Activated T-helper 17 cell treated with anti-CD3 and anti-CD28 coated beads, Interleukin-2, amount 50 U/mL, for 72 hours (primary cell): ENCODE measurements at regions not wholly inside any gene's neighbourhood (a gene's known extent, or its start where the extent isn't known, plus 50 kb on each side); places are given as distances from the start of the nearest gene placed in this dataset.

ENCODE experiments used
- ATAC-seq: fragments of 150-1000 bp; cut with Tn5 transposase; replicated peaks from 2 replicates; pipeline ENCODE4 v1.10.0; 2021; ENCODE audit warnings: mild to moderate bottlenecking, moderate library complexity
- H3K27ac Mint-ChIP-seq: one replicate; pipeline ENCODE4 v1.8.0; 2022; ENCODE audit warnings: mixed read lengths
- H3K27me3 Mint-ChIP-seq: one replicate; pipeline ENCODE4 v1.8.0; 2022; ENCODE audit warnings: mixed read lengths
- H3K36me3 Mint-ChIP-seq: one replicate; pipeline ENCODE4 v1.8.0; 2022; ENCODE audit warnings: low read depth, mild to moderate bottlenecking, mixed read lengths
- H3K4me1 Mint-ChIP-seq: one replicate; pipeline ENCODE4 v1.8.0; 2022; ENCODE audit warnings: mixed read lengths
- H3K4me3 Mint-ChIP-seq: one replicate; pipeline ENCODE4 v1.8.0; 2022; ENCODE audit warnings: mild to moderate bottlenecking, mixed read lengths
- H3K9me3 Mint-ChIP-seq: one replicate; pipeline ENCODE4 v1.8.0; 2022; ENCODE audit warnings: mixed read lengths

- H3K4me1 Mint-ChIP-seq: no peaks in the 10 kb centered on the region
- no peak for ATAC-seq
- H3K9me3 Mint-ChIP-seq: peaks cover 5% of the 10 kb centered on the region
- H3K27ac Mint-ChIP-seq: no peak overlapping the region
- no peaks in the 10 kb centered on the region for H3K36me3 Mint-ChIP-seq
- no peak overlapping the region for H3K4me3 Mint-ChIP-seq
- peaks cover 18% of the 10 kb centered on the region for H3K27me3 Mint-ChIP-seq
These were observed 79.4 kb upstream of the VSTM2B start for GRCh38 chr19:29446361-29446760.

- peaks cover 5% of the 10 kb centered on the region for H3K9me3 Mint-ChIP-seq
- H3K4me3 Mint-ChIP-seq: no peak overlapping the region
- H3K36me3 Mint-ChIP-seq: no peaks in the 10 kb centered on the region
- no peaks in the 10 kb centered on the region for H3K4me1 Mint-ChIP-seq
- H3K27ac Mint-ChIP-seq: no peak overlapping the region
- H3K27me3 Mint-ChIP-seq: peaks cover 22% of the 10 kb centered on the region
- ATAC-seq: no peak
These were observed 77.7 kb upstream of the VSTM2B start for GRCh38 chr19:29448046-29448445.

GRCh38 chr19:29449371-29449770, 76.4 kb upstream of the VSTM2B start:
- Mint-ChIP-seq H3K27ac (no peak overlapping the region), H3K9me3 (peaks cover 4% of the 10 kb centered on the region), H3K4me1 (no peaks in the 10 kb centered on the region), H3K36me3 (no peaks in the 10 kb centered on the region), H3K4me3 (no peak overlapping the region), H3K27me3 (peaks cover 28% of the 10 kb centered on the region)
- ATAC-seq: no peak

- no peaks in the 10 kb centered on the region for H3K36me3 Mint-ChIP-seq
These were observed 75.5 kb upstream of the VSTM2B start for GRCh38 chr19:29450306-29450705.

GRCh38 chr19:29450812-29451211, 75.0 kb upstream of the VSTM2B start:
- H3K36me3 Mint-ChIP-seq: no peaks in the 10 kb centered on the region
- no peak overlapping the region for H3K4me3 Mint-ChIP-seq
- ATAC-seq: no peak
- H3K4me1 Mint-ChIP-seq: no peaks in the 10 kb centered on the region
- peaks cover 27% of the 10 kb centered on the region for H3K27me3 Mint-ChIP-seq
- no peaks in the 10 kb centered on the region for H3K9me3 Mint-ChIP-seq
- no peak overlapping the region for H3K27ac Mint-ChIP-seq

More at GRCh38 chr19:29450306-29450705, 75.5 kb upstream of the VSTM2B start:
- H3K9me3 Mint-ChIP-seq: no peaks in the 10 kb centered on the region
- no peak for ATAC-seq
- no peaks in the 10 kb centered on the region for H3K4me1 Mint-ChIP-seq
- peaks cover 28% of the 10 kb centered on the region for H3K27me3 Mint-ChIP-seq
- no peak overlapping the region for H3K4me3 Mint-ChIP-seq
- H3K27ac Mint-ChIP-seq: no peak overlapping the region

- peaks cover 43% of the 10 kb centered on the region for H3K27me3 Mint-ChIP-seq
- ATAC-seq: no peak
- peaks cover 4% of the 10 kb centered on the region for H3K9me3 Mint-ChIP-seq
- H3K36me3 Mint-ChIP-seq: no peaks in the 10 kb centered on the region
- no peak overlapping the region for H3K4me3 Mint-ChIP-seq
- H3K4me1 Mint-ChIP-seq: no peaks in the 10 kb centered on the region
- H3K27ac Mint-ChIP-seq: no peak overlapping the region
These were observed 71.7 kb upstream of the VSTM2B start for GRCh38 chr19:29454109-29454508.

GRCh38 chr19:29457413-29457812, 68.4 kb upstream of the VSTM2B start:
- Mint-ChIP-seq H3K4me1 (no peaks in the 10 kb centered on the region), H3K4me3 (no peak overlapping the region), H3K27me3 (peaks cover 38% of the 10 kb centered on the region), H3K27ac (no peak overlapping the region), H3K9me3 (peaks cover 4% of the 10 kb centered on the region), H3K36me3 (no peaks in the 10 kb centered on the region)
- ATAC-seq: no peak

GRCh38 chr19:29467824-29468401, 57.9 kb upstream of the VSTM2B start:
- Mint-ChIP-seq H3K27me3 (peaks cover 24% of the 10 kb centered on the region), H3K4me3 (no peak overlapping the region), H3K4me1 (no peaks in the 10 kb centered on the region), H3K27ac (no peak overlapping the region), H3K9me3 (no peaks in the 10 kb centered on the region), H3K36me3 (no peaks in the 10 kb centered on the region)
- peak; percentile 23 for ATAC-seq

- no peaks in the 10 kb centered on the region for H3K4me1 Mint-ChIP-seq
- H3K9me3 Mint-ChIP-seq: no peaks in the 10 kb centered on the region
- H3K36me3 Mint-ChIP-seq: no peaks in the 10 kb centered on the region
- no peak overlapping the region for H3K4me3 Mint-ChIP-seq
- ATAC-seq: no peak
- H3K27ac Mint-ChIP-seq: no peak overlapping the region
- peaks cover 30% of the 10 kb centered on the region for H3K27me3 Mint-ChIP-seq
These were observed 50.3 kb upstream of the VSTM2B start for GRCh38 chr19:29475469-29475868.
